RWPE2 (cell line): ENCODE measurements at regions not wholly inside any gene's neighbourhood (a gene's known extent, or its start where the extent isn't known, plus 50 kb on each side); places are given as distances from the start of the nearest gene placed in this dataset.

ENCODE experiments used
- ATAC-seq: fragments of 200-7000 bp; cut with Tn5 transposase; 3 replicates; pipeline ENCODE4 v1.9.1; 2021; ENCODE audit warnings: low read depth
- DNase-seq: peaks from one replicate; pipeline ENCODE4 v3.0.0-alpha.2; 2020; ENCODE audit warnings: low spot score
- H3K27ac ChIP-seq: fragments of 450-650 bp; 2 replicates; pipeline ENCODE4 v1.5.1; 2017; ENCODE audit warnings: mild to moderate bottlenecking; ENCODE audit not compliant: poor library complexity, severe bottlenecking
- H3K27me3 ChIP-seq: fragments of 250-450 bp; sonication (Bioruptor Pico); 2 replicates; pipeline ENCODE4 v1.5.1; 2021; ENCODE audit warnings: mild to moderate bottlenecking, moderate library complexity; ENCODE audit not compliant: insufficient read depth, poor library complexity, severe bottlenecking
- H3K36me3 ChIP-seq: fragments of 250-450 bp; sonication (Bioruptor Pico); 2 replicates; pipeline ENCODE4 v1.5.1; 2020; ENCODE audit warnings: low read depth, mild to moderate bottlenecking, moderate library complexity
- H3K4me1 ChIP-seq: fragments of 250-450 bp; sonication (Bioruptor Pico); 2 replicates; pipeline ENCODE4 v1.5.1; 2021; ENCODE audit warnings: mild to moderate bottlenecking, moderate library complexity; ENCODE audit not compliant: insufficient read depth, poor library complexity, severe bottlenecking
- H3K4me3 ChIP-seq: fragments of 250-450 bp; sonication (Bioruptor Pico); 2 replicates; pipeline ENCODE4 v1.5.1; 2021; ENCODE audit warnings: mild to moderate bottlenecking, moderate library complexity; ENCODE audit not compliant: severe bottlenecking
- H3K9me3 ChIP-seq: fragments of 250-450 bp; sonication (Bioruptor Pico); 2 replicates; pipeline ENCODE4 v1.5.1; 2021; ENCODE audit warnings: mild to moderate bottlenecking, moderate library complexity; ENCODE audit not compliant: severe bottlenecking
- CTCF ChIP-seq: fragments of 450-650 bp; IDR thresholded peaks from one replicate; pipeline ENCODE4 v1.5.1; 2017; ENCODE audit warnings: mild to moderate bottlenecking, moderate library complexity; ENCODE audit not compliant: poor library complexity, severe bottlenecking

DNA sequence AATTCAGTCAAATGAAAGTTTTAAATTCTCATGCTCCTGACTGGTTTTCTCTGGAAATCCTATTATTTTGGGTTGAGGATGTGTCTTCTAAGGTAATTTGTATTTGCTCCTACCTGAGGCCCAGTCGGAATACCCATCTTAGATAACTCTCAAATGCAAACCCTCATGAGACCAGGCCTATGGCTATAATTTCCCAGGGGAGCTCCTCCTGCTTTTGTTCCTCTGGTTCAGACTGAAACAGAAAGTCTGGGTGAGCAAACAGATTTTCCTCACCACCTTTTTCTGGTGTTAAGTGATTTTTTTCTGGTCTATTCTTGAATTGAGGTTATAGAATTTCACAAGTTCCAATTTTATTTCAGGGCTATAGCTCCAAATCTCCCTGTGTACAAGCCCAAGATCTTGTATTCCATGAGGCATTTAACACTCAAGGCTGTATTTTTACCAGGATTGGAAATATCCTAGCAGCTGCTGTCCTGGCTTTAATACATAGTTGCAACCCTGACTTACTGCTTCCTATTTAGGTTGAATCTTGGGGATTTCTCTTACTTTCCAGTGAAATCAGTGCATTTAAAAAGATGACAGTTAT lies 169.1 kb upstream of the PTCHD4 start:
- no peak for ATAC-seq

DNA sequence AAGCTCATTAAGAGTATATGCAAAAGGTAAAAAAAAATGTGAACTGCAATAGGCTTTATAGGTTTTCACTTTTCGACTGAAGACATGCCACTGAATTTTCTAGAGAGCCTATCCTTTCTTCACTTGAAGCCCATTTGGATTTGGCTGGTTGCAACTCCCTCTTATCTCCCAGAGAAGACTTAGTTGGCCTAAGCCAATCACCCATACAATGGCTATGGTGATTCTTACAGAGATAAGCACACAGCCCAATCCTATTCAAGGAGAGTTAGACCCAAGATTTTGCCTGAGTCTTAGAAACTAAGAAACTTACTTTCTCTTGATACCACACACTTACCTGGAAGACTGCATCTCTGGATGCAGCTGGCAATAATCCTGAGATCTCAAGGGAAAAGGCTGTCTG lies 167.3 kb upstream of the PTCHD4 start:
- no peaks in the 10 kb centered on the region for H3K4me1 ChIP-seq
- no peaks in the 10 kb centered on the region for H3K9me3 ChIP-seq
- no peak for ATAC-seq
- H3K4me3 ChIP-seq, result no peak overlapping the region
- no peak overlapping the region for H3K27ac ChIP-seq
- no peak for DNase-seq
- no peaks in the 10 kb centered on the region for H3K27me3 ChIP-seq
- no peaks in the 10 kb centered on the region for H3K36me3 ChIP-seq
- no peak for TF ChIP-seq CTCF

More for the DNA sequence above, 169.1 kb upstream of the PTCHD4 start:
- H3K36me3 ChIP-seq, result no peaks in the 10 kb centered on the region
- no peak for TF ChIP-seq CTCF
- no peak overlapping the region for H3K4me3 ChIP-seq
- H3K9me3 ChIP-seq, result no peaks in the 10 kb centered on the region
- H3K27ac ChIP-seq, result no peak overlapping the region
- DNase-seq, result no peak
- H3K27me3 ChIP-seq, result no peaks in the 10 kb centered on the region
- H3K4me1 ChIP-seq, result no peaks in the 10 kb centered on the region

DNA sequence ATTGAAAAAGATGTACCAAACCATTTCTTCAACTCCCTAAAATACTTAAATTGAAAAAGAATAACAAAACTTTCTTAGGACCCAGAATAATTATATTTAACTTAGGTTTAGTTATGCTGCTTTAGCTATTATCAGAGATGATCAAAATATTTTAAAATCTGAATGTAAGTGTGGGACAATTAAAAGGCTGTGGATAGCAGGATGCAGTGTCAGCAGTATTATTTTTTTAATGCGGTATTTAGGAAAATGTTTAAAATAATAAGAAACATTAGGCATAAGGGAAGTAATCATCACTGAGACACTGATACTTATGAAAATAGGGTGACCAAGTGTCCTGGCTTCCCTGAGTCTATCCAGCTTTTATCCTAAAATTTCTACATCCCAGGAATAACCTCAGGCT lies 161.5 kb upstream of the PTCHD4 start:
- no peak for DNase-seq
- Histone ChIP-seq H3K4me3 (no peak overlapping the region), H3K4me1 (no peaks in the 10 kb centered on the region), H3K27ac (no peak overlapping the region), H3K36me3 (no peaks in the 10 kb centered on the region), H3K9me3 (no peaks in the 10 kb centered on the region), H3K27me3 (no peaks in the 10 kb centered on the region)
- TF ChIP-seq CTCF, result no peak
- no peak for ATAC-seq

DNA sequence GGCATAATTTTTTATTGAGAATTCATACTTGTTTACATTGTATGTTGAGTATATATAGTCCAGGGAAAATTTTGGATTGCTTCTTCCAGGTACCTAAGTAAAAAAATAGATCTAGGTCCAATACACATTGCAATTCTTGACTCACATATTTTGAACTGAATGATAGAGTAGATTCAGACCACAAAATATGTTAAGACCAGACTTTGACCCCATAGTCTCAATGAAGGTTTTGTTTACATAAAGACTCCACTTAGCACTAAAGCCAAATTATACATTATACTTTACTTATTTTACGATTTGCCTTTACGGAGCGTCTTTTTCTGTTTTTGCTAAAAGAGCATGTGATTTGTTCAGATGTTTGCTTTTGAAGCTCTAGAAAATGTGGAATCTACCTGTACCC lies 144.1 kb upstream of the PTCHD4 start:
- Histone ChIP-seq H3K4me1 (no peaks in the 10 kb centered on the region), H3K36me3 (no peaks in the 10 kb centered on the region), H3K27me3 (no peaks in the 10 kb centered on the region), H3K4me3 (no peak overlapping the region), H3K9me3 (no peaks in the 10 kb centered on the region), H3K27ac (no peak overlapping the region)
- TF ChIP-seq CTCF, result no peak
- ATAC-seq (no peak), DNase-seq (no peak)

- ATAC-seq (no peak), DNase-seq (no peak)
- H3K4me1 ChIP-seq, result no peaks in the 10 kb centered on the region
- TF ChIP-seq CTCF, result no peak
- H3K4me3 ChIP-seq, result no peak overlapping the region
- H3K9me3 ChIP-seq, result no peaks in the 10 kb centered on the region
- no peaks in the 10 kb centered on the region for H3K27me3 ChIP-seq
- H3K36me3 ChIP-seq, result no peaks in the 10 kb centered on the region
- no peak overlapping the region for H3K27ac ChIP-seq
These were observed 138.1 kb upstream of the PTCHD4 start for GRCh38 chr6:48249071-48249470.
